H1 (cell line): ENCODE measurements at regions not wholly inside any gene's neighbourhood (a gene's known extent, or its start where the extent isn't known, plus 50 kb on each side); places are given as distances from the start of the nearest gene placed in this dataset.

Source experiments
- CTCF ChIA-PET: fragments of 300-600 bp; sonication (Branson Sonifier 250); formaldehyde crosslinking; loops from one replicate; lab custom pipeline; 2021; ENCODE audit not compliant: partially characterized antibody; lab: Charles Lee
- POLR2A ChIA-PET: fragments of 300-600 bp; sonication (Branson Sonifier 250); formaldehyde crosslinking; loops from one replicate; lab custom pipeline; 2021; ENCODE audit warnings: inconsistent platforms; ENCODE audit not compliant: partially characterized antibody; lab: Charles Lee
- DNase-seq, 2 experiments: peaks; one replicate each; pipeline versions ENCODE4 v3.0.0 to v3.0.0-alpha.2; 2010 to 2022; ENCODE audit warnings: low spot score in 2 of 2, low read depth in 1 of 2, mixed read lengths in 1 of 2
- FAIRE-seq: peaks from 2 replicates; lab custom pipeline; 2011; peaks lifted over from hg19 to GRCh38; lab: Jason Lieb, UNC
- H2AFZ ChIP-seq: 2 replicates; pipeline ENCODE4 v1.8.1; 2012; ENCODE audit warnings: low read length, inconsistent platforms
- H2AK5ac ChIP-seq: 2 replicates; pipeline ENCODE4 v1.6.1; 2013; ENCODE audit warnings: low read depth, low read length
- H2BK120ac ChIP-seq: replicated peaks from 2 replicates; pipeline ENCODE3; 2013; ENCODE audit warnings: low read depth, low read length, inconsistent platforms
- H2BK12ac ChIP-seq: 2 replicates; pipeline ENCODE4 v1.6.1; 2013; ENCODE audit warnings: low read depth, low read length
- H2BK15ac ChIP-seq: 2 replicates; pipeline ENCODE4 v1.6.1; 2013; ENCODE audit warnings: low read length
- H2BK20ac ChIP-seq: 2 replicates; pipeline ENCODE4 v1.6.1; 2013; ENCODE audit warnings: low read length
- H2BK5ac ChIP-seq: 2 replicates; pipeline ENCODE4 v1.6.1; 2013; ENCODE audit warnings: low read depth, low read length
- H3K14ac ChIP-seq: 2 replicates; pipeline ENCODE4 v1.6.1; 2013; ENCODE audit warnings: inconsistent platforms; ENCODE audit not compliant: insufficient read length
- H3K18ac ChIP-seq: 2 replicates; pipeline ENCODE4 v1.6.1; 2013; ENCODE audit warnings: low read length; ENCODE audit errors: extremely low read depth
- H3K23ac ChIP-seq: 2 replicates; pipeline ENCODE4 v1.6.1; 2013; ENCODE audit warnings: inconsistent platforms; ENCODE audit not compliant: insufficient read length
- H3K23me2 ChIP-seq: 2 replicates; pipeline ENCODE4 v1.6.1; 2013; ENCODE audit warnings: low read depth, low read length
- H3K27ac ChIP-seq: 2 replicates; pipeline ENCODE4 v1.6.1; 2011; ENCODE audit warnings: low read depth, low read length, inconsistent platforms
- H3K27me3 ChIP-seq, 4 experiments: replicated peaks in 1 of 4; 1 replicate in 1 of 4; 2 replicates in 3 of 4; pipeline versions ENCODE4 v1.6.1 to v1.8.1; 2011 to 2013; ENCODE audit warnings: low read length in 3 of 4, mild to moderate bottlenecking in 3 of 4, inconsistent platforms in 2 of 4, mixed read lengths in 2 of 4, moderate library complexity in 1 of 4; ENCODE audit not compliant: control insufficient read depth in 3 of 4, insufficient read depth in 3 of 4; ENCODE audit errors: extremely low read depth in 1 of 4
- H3K36me3 ChIP-seq, 4 experiments: 2 replicates each; pipeline versions ENCODE4 v1.6.1 to v1.8.1; 2011 to 2013; ENCODE audit warnings: mild to moderate bottlenecking in 4 of 4, low read length in 3 of 4, moderate library complexity in 2 of 4, control low read depth in 1 of 4, inconsistent platforms in 1 of 4; ENCODE audit not compliant: insufficient read depth in 4 of 4, control insufficient read depth in 2 of 4
- H3K4ac ChIP-seq: replicated peaks from 2 replicates; pipeline ENCODE3; 2013; ENCODE audit warnings: low read length, low read depth, mixed read lengths, inconsistent platforms; ENCODE audit not compliant: insufficient read length
- H3K4me1 ChIP-seq, 4 experiments: replicated peaks in 1 of 4; 1 replicate in 1 of 4; 2 replicates in 3 of 4; pipeline versions ENCODE4 v1.6.1 to v1.8.1; 2011 to 2013; ENCODE audit warnings: low read length in 3 of 4, inconsistent platforms in 2 of 4, mixed read lengths in 1 of 4; ENCODE audit not compliant: insufficient read depth in 4 of 4, control insufficient read depth in 3 of 4
- H3K4me2 ChIP-seq, 2 experiments: 2 replicates each; pipeline versions ENCODE4 v1.6.1 to v1.8.1; 2011 to 2013; ENCODE audit warnings: low read depth in 2 of 2, low read length in 2 of 2, control low read depth in 1 of 2, inconsistent platforms in 1 of 2, mild to moderate bottlenecking in 1 of 2; ENCODE audit not compliant: insufficient read depth in 1 of 2
- H3K4me3 ChIP-seq, 4 experiments: fragments of 200-600, 300-600 bp in 1 of 4; sonication (generic), shearing (Covaris generic), sonication (Bioruptor Twin) in 1 of 4; 2 replicates each; pipeline versions ENCODE4 v1.5.1 to v1.8.1; 2011 to 2016; ENCODE audit warnings: low read length in 4 of 4, low read depth in 3 of 4, control low read depth in 2 of 4, inconsistent platforms in 2 of 4, mild to moderate bottlenecking in 2 of 4, mixed read lengths in 1 of 4, moderate library complexity in 1 of 4; ENCODE audit not compliant: insufficient read depth in 2 of 4; ENCODE audit errors: extremely low read depth in 1 of 4
- H3K56ac ChIP-seq: replicated peaks from 2 replicates; pipeline ENCODE3; 2013; ENCODE audit warnings: low read depth, mild to moderate bottlenecking, mixed read lengths, low read length, inconsistent platforms; ENCODE audit not compliant: insufficient read length
- H3K79me1 ChIP-seq: 2 replicates; pipeline ENCODE4 v1.6.1; 2013; ENCODE audit warnings: low read depth, low read length, control low read depth
- H3K79me2 ChIP-seq, 2 experiments: 2 replicates each; pipeline versions ENCODE4 v1.6.1 to v1.8.1; 2012 to 2013; ENCODE audit warnings: low read length in 2 of 2, mild to moderate bottlenecking in 2 of 2, inconsistent platforms in 1 of 2; ENCODE audit not compliant: insufficient read depth in 2 of 2, control insufficient read depth in 1 of 2
- H3K9ac ChIP-seq, 4 experiments: replicated peaks in 1 of 4; 1 replicate in 1 of 4; 2 replicates in 3 of 4; pipeline versions ENCODE4 v1.6.1 to v1.8.1; 2011 to 2013; ENCODE audit warnings: low read depth in 3 of 4, low read length in 3 of 4, control low read depth in 2 of 4, mild to moderate bottlenecking in 2 of 4, moderate library complexity in 2 of 4, inconsistent platforms in 1 of 4; ENCODE audit errors: extremely low read depth in 1 of 4
- H3K9me3 ChIP-seq, 2 experiments: 2 replicates each; pipeline versions ENCODE4 v1.6.1 to v1.8.1; 2012 to 2013; ENCODE audit warnings: mild to moderate bottlenecking in 2 of 2, moderate library complexity in 2 of 2, control low read depth in 1 of 2, inconsistent platforms in 1 of 2, low read depth in 1 of 2, low read length in 1 of 2, mixed read lengths in 1 of 2; ENCODE audit not compliant: insufficient read depth in 2 of 2
- H4K20me1 ChIP-seq, 2 experiments: replicated peaks in 1 of 2; 2 replicates each; pipeline versions ENCODE3 to v1.8.1; 2011 to 2013; ENCODE audit warnings: inconsistent platforms in 2 of 2, low read length in 2 of 2, mild to moderate bottlenecking in 1 of 2; ENCODE audit not compliant: insufficient read depth in 2 of 2, control insufficient read depth in 1 of 2
- H4K5ac ChIP-seq: 2 replicates; pipeline ENCODE4 v1.6.1; 2013; ENCODE audit warnings: low read length, low read depth, mixed read lengths, inconsistent platforms; ENCODE audit not compliant: insufficient read length
- H4K8ac ChIP-seq: 2 replicates; pipeline ENCODE4 v1.8.0; 2013; ENCODE audit warnings: mild to moderate bottlenecking, moderate library complexity, low read length, inconsistent platforms; ENCODE audit not compliant: insufficient read depth; ENCODE audit errors: extremely low read depth
- H4K91ac ChIP-seq: replicated peaks from 2 replicates; pipeline ENCODE3; 2013; ENCODE audit warnings: low read length, mixed read lengths, inconsistent platforms; ENCODE audit not compliant: insufficient read length
- CTCF ChIP-seq, 3 experiments: IDR thresholded peaks; 1 replicate in 2 of 3; 2 replicates in 1 of 3; pipeline versions ENCODE4 v1.5.1 to v1.6.1; 2011; ENCODE audit warnings: low read length in 3 of 3, mild to moderate bottlenecking in 3 of 3, inconsistent platforms in 2 of 3, low read depth in 1 of 3, moderate library complexity in 1 of 3; ENCODE audit not compliant: insufficient read depth in 1 of 3; ENCODE audit errors: control extremely low read depth in 1 of 3
- EGR1 ChIP-seq: IDR thresholded peaks from 2 replicates; pipeline ENCODE4 v1.6.1; 2011; ENCODE audit warnings: low read depth, low read length, borderline replicate concordance
- EZH2 ChIP-seq: fragments of 200-600 bp; sonication (generic); IDR thresholded peaks from 2 replicates; pipeline ENCODE4 v1.7.1; 2012; ENCODE audit warnings: low read depth, mild to moderate bottlenecking, moderate library complexity, low read length, inconsistent platforms; ENCODE audit not compliant: severe bottlenecking
- MAX ChIP-seq: IDR thresholded peaks from 2 replicates; pipeline ENCODE4 v1.6.1; 2012; ENCODE audit warnings: inconsistent platforms
- RAD21 ChIP-seq, 2 experiments: IDR thresholded peaks in 1 of 2; conservative IDR thresholded peaks in 1 of 2; 2 replicates each; pipeline ENCODE4 v1.6.1; 2011; ENCODE audit warnings: low read depth in 2 of 2, low read length in 2 of 2, improper control_type of control experiment in 1 of 2, inconsistent platforms in 1 of 2, mild to moderate bottlenecking in 1 of 2, moderate library complexity in 1 of 2
- WGBS, 2 experiments: shearing (Covaris generic) in 1 of 2; methylation state at CpG; one replicate each; pipeline versions ENCODE4 v1.1.6 to v1.1.7; 2013 to 2015; ENCODE audit warnings: low lambda C conversion rate in 2 of 2, mixed read lengths in 2 of 2, inconsistent platforms in 1 of 2, low coverage in 1 of 2, missing lambda C conversion rate in 1 of 2; ENCODE audit not compliant: insufficient replicate concordance in 2 of 2, insufficient coverage in 1 of 2, insufficient read length in 1 of 2; ENCODE audit errors: extremely low coverage in 1 of 2, missing lambda C conversion rate in 1 of 2; 5-methylcytosine and 5-hydroxymethylcytosine counted together

- no peak overlapping the region for H3K56ac ChIP-seq
- DNase-seq: no peak
These were observed 958.3 kb downstream of the ADGRL2 start for GRCh38 chr1:82759035-82759434.

More at GRCh38 chr1:82759035-82759434, 958.3 kb downstream of the ADGRL2 start:
- Histone ChIP-seq H3K27me3 (no peaks in the 10 kb centered on the region), H3K9ac (no peak overlapping the region), H3K27ac (no peak overlapping the region), H3K79me2 (no peaks in the 10 kb centered on the region), H3K79me1 (no peaks in the 10 kb centered on the region), H3K4me3 (no peak overlapping the region), H3K14ac (no peak overlapping the region), H2AFZ (no peak overlapping the region), H3K4me2 (no peak overlapping the region), H4K20me1 (no peaks in the 10 kb centered on the region), H2BK5ac (no peak overlapping the region), H3K23me2 (no peaks in the 10 kb centered on the region), H2BK120ac (no peak overlapping the region), H3K18ac (no peak overlapping the region), H2BK15ac (no peak overlapping the region), H2BK12ac (no peak overlapping the region), H2BK20ac (no peak overlapping the region), H3K23ac (no peak overlapping the region), H3K4ac (no peak overlapping the region), H4K5ac (no peak overlapping the region), H4K91ac (no peak overlapping the region), H2AK5ac (no peak overlapping the region), H3K4me1 (peaks cover 0 to 7% (median 3%) of the 10 kb centered on the region in 4 experiments; a peak in 4 of 7 replicates), H4K8ac (no peak overlapping the region), H3K9me3 (no peaks in the 10 kb centered on the region), H3K36me3 (no peaks in the 10 kb centered on the region)
- FAIRE-seq: no peak
- 95% methylated on average over 3 of the region's 3 CpGs; no CpG with 5 or more reads in 1 of the 2 experiments for WGBS, 2 experiments
- ChIA-PET POLR2A (no interaction called here), CTCF (interaction anchor here (1.1 kb wide), 1 partner anchor 17 kb away, joined by 3 read pairs; no protein-coding TSS in a partner anchor)
- peak in 1 of 3 experiments; percentile 17; a peak in 1 of 4 replicates for TF ChIP-seq CTCF (IDR thresholded peaks at IDR 0.05; ENCODE audit: control extremely low read depth in 1 of 3, insufficient read depth in 1 of 3, low read depth in 1 of 3, low read length in 3 of 3)
- no peak for TF ChIP-seq EGR1
- peak; percentile 20 to 29; a peak in 3 of 4 replicates for TF ChIP-seq RAD21 (IDR thresholded peaks at IDR 0.05 in 1 of 2, conservative IDR thresholded peaks at IDR 0.05 in 1 of 2; ENCODE audit: low read depth in 2 of 2, low read length in 2 of 2)
- no peak for TF ChIP-seq EZH2
- TF ChIP-seq MAX: no peak
